ENCODE measurements at regions not wholly inside any gene's neighbourhood (a gene's known extent, or its start where the extent isn't known, plus 50 kb on each side); places are given as distances from the start of the nearest gene placed in this dataset.

GRCh38 chr5:56622141-56622540 is 193.2 kb upstream of the MAP3K1 start:
- no peak for DNase-seq (ENCODE audit: low spot score)

GRCh38 chr5:56620903-56621677 is 194.3 kb upstream of the MAP3K1 start:
- no peak for DNase-seq (ENCODE audit: low spot score)

- DNase-seq (ENCODE audit: low spot score): no peak
These were observed 197.4 kb upstream of the MAP3K1 start for GRCh38 chr5:56617998-56618397.

- no peak for DNase-seq (ENCODE audit: low spot score)
These were observed 198.7 kb upstream of the MAP3K1 start for GRCh38 chr5:56616454-56617160.

GRCh38 chr5:56615361-56616153 is 199.8 kb upstream of the MAP3K1 start:
- no peak for DNase-seq (ENCODE audit: low spot score)

- peak; percentile 78 for DNase-seq (ENCODE audit: low spot score)
These were observed 202.6 kb upstream of the MAP3K1 start for GRCh38 chr5:56612759-56613158.

GRCh38 chr5:56612353-56612752 is 203.0 kb upstream of the MAP3K1 start:
- no peak for DNase-seq (ENCODE audit: low spot score)

- DNase-seq (ENCODE audit: low spot score): peak; percentile 71
These were observed 205.2 kb upstream of the MAP3K1 start for GRCh38 chr5:56610093-56610698.

GRCh38 chr5:56608217-56608925 is 207.0 kb upstream of the MAP3K1 start:
- DNase-seq (ENCODE audit: low spot score): no peak

GRCh38 chr5:56607551-56607950 is 207.8 kb upstream of the MAP3K1 start:
- DNase-seq (ENCODE audit: low spot score): no peak

- DNase-seq (ENCODE audit: low spot score): no peak
These were observed 208.3 kb upstream of the MAP3K1 start for GRCh38 chr5:56607074-56607473.

- no peak for DNase-seq (ENCODE audit: low spot score)
These were observed 209.2 kb upstream of the MAP3K1 start for GRCh38 chr5:56606192-56606591.

GRCh38 chr5:56605231-56605630 is 210.1 kb upstream of the MAP3K1 start:
- no peak for DNase-seq (ENCODE audit: low spot score)

- no peak for DNase-seq (ENCODE audit: low spot score)
These were observed 213.7 kb upstream of the MAP3K1 start for GRCh38 chr5:56601641-56602071.

- no peak for DNase-seq (ENCODE audit: low spot score)
These were observed 216.4 kb upstream of the MAP3K1 start for GRCh38 chr5:56598941-56599340.

GRCh38 chr5:56596155-56596554 is 219.2 kb upstream of the MAP3K1 start:
- no peak for DNase-seq (ENCODE audit: low spot score)

GRCh38 chr5:56595566-56595965 is 219.8 kb upstream of the MAP3K1 start:
- DNase-seq (ENCODE audit: low spot score): no peak

GRCh38 chr5:56594792-56595191 is 220.6 kb upstream of the MAP3K1 start:
- DNase-seq (ENCODE audit: low spot score): no peak

- DNase-seq (ENCODE audit: low spot score): no peak
These were observed 224.3 kb upstream of the MAP3K1 start for GRCh38 chr5:56591081-56591480.

- DNase-seq (ENCODE audit: low spot score): no peak
These were observed 225.9 kb upstream of the MAP3K1 start for GRCh38 chr5:56589481-56589860.

GRCh38 chr5:56588636-56589480 is 226.5 kb upstream of the MAP3K1 start:
- DNase-seq (ENCODE audit: low spot score): peak; percentile 88
